SK-N-SH (cell line): ENCODE measurements at regions not wholly inside any gene's neighbourhood (a gene's known extent, or its start where the extent isn't known, plus 50 kb on each side); places are given as distances from the start of the nearest gene placed in this dataset.

ENCODE experiments used
- CTCF ChIA-PET: fragments of 300-600, 350-600 bp; formaldehyde crosslinking; extraction: SDS; loops from one replicate; lab custom pipeline; 2021; lab: Yijun Ruan, JAX
- POLR2A ChIA-PET: fragments of 350-600 bp; sonication (Branson Sonifier 250); formaldehyde crosslinking; extraction: SDS; loops from one replicate; lab custom pipeline; 2020; ENCODE audit warnings: antibody characterized with exemption, inconsistent platforms; lab: Yijun Ruan, JAX
- DNase-seq: peaks from one replicate; pipeline ENCODE4 v3.0.0; 2012
- H2AFZ ChIP-seq: fragments of 200-600 bp; sonication (generic); 2 replicates; pipeline ENCODE4 v1.8.1; 2016; ENCODE audit warnings: antibody characterized with exemption, mild to moderate bottlenecking, low read depth
- H3F3A ChIP-seq: fragments of 200-600 bp; sonication (generic); replicated peaks from 2 replicates; pipeline ENCODE3; 2016; ENCODE audit warnings: antibody characterized with exemption, mild to moderate bottlenecking; ENCODE audit not compliant: insufficient read depth
- H3K27ac ChIP-seq, 2 experiments: fragments of 200-500 bp in 1 of 2; fragments of 200-600 bp in 1 of 2; sonication (Bioruptor generic) in 1 of 2; sonication (generic), shearing (Covaris generic) in 1 of 2; 2 replicates each; pipeline versions ENCODE4 v1.5.1 to v1.6.1; 2014 to 2016; ENCODE audit warnings: low read depth in 2 of 2, inconsistent platforms in 1 of 2, low read length in 1 of 2, mild to moderate bottlenecking in 1 of 2, mixed read lengths in 1 of 2
- H3K27me3 ChIP-seq: fragments of 200-600 bp; sonication (generic), shearing (Covaris generic); 2 replicates; pipeline ENCODE4 v1.6.1; 2016; ENCODE audit warnings: mixed run types; ENCODE audit not compliant: insufficient read depth
- H3K36me3 ChIP-seq, 2 experiments: fragments of 200-500 bp in 1 of 2; fragments of 200-600 bp in 1 of 2; sonication (Bioruptor generic) in 1 of 2; sonication (generic) in 1 of 2; replicated peaks in 1 of 2; 2 replicates each; pipeline versions ENCODE3 to v1.5.1; 2014 to 2016; ENCODE audit warnings: low read length in 1 of 2, mild to moderate bottlenecking in 1 of 2; ENCODE audit not compliant: insufficient read depth in 2 of 2, control insufficient read depth in 1 of 2
- H3K4me1 ChIP-seq, 2 experiments: fragments of 200-500 bp in 1 of 2; fragments of 200-600 bp in 1 of 2; sonication (Bioruptor generic) in 1 of 2; sonication (generic), shearing (Covaris generic) in 1 of 2; 2 replicates each; pipeline versions ENCODE4 v1.5.1 to v1.6.1; 2014 to 2016; ENCODE audit warnings: low read depth in 1 of 2, low read length in 1 of 2, mixed run types in 1 of 2; ENCODE audit not compliant: insufficient read depth in 2 of 2, control insufficient read depth in 1 of 2
- H3K4me2 ChIP-seq: fragments of 200-600 bp; sonication (generic), shearing (Covaris generic); 2 replicates; pipeline ENCODE4 v1.6.1; 2017; ENCODE audit warnings: mixed run types
- H3K4me3 ChIP-seq, 2 experiments: fragments of 200-500 bp in 1 of 2; fragments of 200-600 bp in 1 of 2; sonication (Bioruptor generic) in 1 of 2; sonication (generic), shearing (Covaris generic) in 1 of 2; 2 replicates each; pipeline versions ENCODE4 v1.5.1 to v1.8.1; 2014 to 2016; ENCODE audit warnings: low read depth in 2 of 2, inconsistent platforms in 1 of 2, low read length in 1 of 2, mild to moderate bottlenecking in 1 of 2, mixed read lengths in 1 of 2, moderate library complexity in 1 of 2
- H3K79me2 ChIP-seq: fragments of 200-600 bp; sonication (generic); 2 replicates; pipeline ENCODE4 v1.8.1; 2017; ENCODE audit warnings: mild to moderate bottlenecking; ENCODE audit not compliant: insufficient read depth
- H3K9ac ChIP-seq: fragments of 200-600 bp; sonication (generic); 2 replicates; pipeline ENCODE4 v1.6.1; 2017; ENCODE audit warnings: mixed run types
- H3K9me2 ChIP-seq: fragments of 200-600 bp; sonication (generic); 2 replicates; pipeline ENCODE4 v1.6.1; 2017; ENCODE audit warnings: mixed run types
- H3K9me3 ChIP-seq: fragments of 200-600 bp; sonication (generic); 2 replicates; pipeline ENCODE4 v1.6.1; 2017; ENCODE audit warnings: mixed run types, mild to moderate bottlenecking, moderate library complexity
- H4K20me1 ChIP-seq: fragments of 200-600 bp; sonication (generic); 2 replicates; pipeline ENCODE4 v1.6.1; 2017; ENCODE audit warnings: mild to moderate bottlenecking, mixed run types; ENCODE audit not compliant: insufficient read depth
- JUND ChIP-seq: IDR thresholded peaks from 2 replicates; pipeline ENCODE4 v1.4.0; 2012
- MXI1 ChIP-seq: IDR thresholded peaks from 2 replicates; pipeline ENCODE4 v1.6.1; 2012; ENCODE audit warnings: mild to moderate bottlenecking, low read depth, low read length, improper control_type of control experiment
- NRF1 ChIP-seq: IDR thresholded peaks from 2 replicates; pipeline ENCODE4 v1.6.1; 2012; ENCODE audit warnings: low read depth, mild to moderate bottlenecking, low read length
- POLR2AphosphoS5 ChIP-seq: IDR thresholded peaks from 2 replicates; pipeline ENCODE4 v1.6.1; 2012; ENCODE audit warnings: low read depth, low read length
- RAD21 ChIP-seq: IDR thresholded peaks from 2 replicates; pipeline ENCODE4 v1.6.1; 2012; ENCODE audit warnings: mild to moderate bottlenecking, low read length
- RXRA ChIP-seq: IDR thresholded peaks from 2 replicates; pipeline ENCODE4 v1.4.0; 2012; ENCODE audit warnings: low read depth, mild to moderate bottlenecking, borderline replicate concordance
- SMC3 ChIP-seq: IDR thresholded peaks from 2 replicates; pipeline ENCODE4 v1.6.1; 2012; ENCODE audit warnings: low read depth, low read length, improper control_type of control experiment
- WGBS: methylation state at CpG from one replicate; pipeline ENCODE4 v1.1.6; 2017; ENCODE audit warnings: low lambda C conversion rate; 5-methylcytosine and 5-hydroxymethylcytosine counted together
- TF ChIP-seq, protein P1 (sequence below): IDR thresholded peaks from 2 replicates; pipeline ENCODE4 v1.4.0; 2012; ENCODE audit warnings: low read depth, borderline replicate concordance
- TF ChIP-seq, protein P2 (sequence below): fragments of 150-350 bp; IDR thresholded peaks from 2 replicates; pipeline ENCODE4 v1.6.1; 2017; ENCODE audit warnings: antibody characterized with exemption, low read length, low read depth, borderline replicate concordance
- TF ChIP-seq, protein P3 (sequence below): IDR thresholded peaks from 2 replicates; pipeline ENCODE4 v1.6.1; 2012; ENCODE audit warnings: mild to moderate bottlenecking, low read depth, low read length, moderate library complexity
- TF ChIP-seq, protein P4 (sequence below): IDR thresholded peaks from 2 replicates; pipeline ENCODE4 v1.4.0; 2012; ENCODE audit warnings: low read depth, borderline replicate concordance
- TF ChIP-seq, protein P5 (sequence below): fragments of 150-350 bp; IDR thresholded peaks from 2 replicates; pipeline ENCODE4 v1.6.1; 2016; ENCODE audit warnings: mild to moderate bottlenecking, low read depth, low read length

DNA sequence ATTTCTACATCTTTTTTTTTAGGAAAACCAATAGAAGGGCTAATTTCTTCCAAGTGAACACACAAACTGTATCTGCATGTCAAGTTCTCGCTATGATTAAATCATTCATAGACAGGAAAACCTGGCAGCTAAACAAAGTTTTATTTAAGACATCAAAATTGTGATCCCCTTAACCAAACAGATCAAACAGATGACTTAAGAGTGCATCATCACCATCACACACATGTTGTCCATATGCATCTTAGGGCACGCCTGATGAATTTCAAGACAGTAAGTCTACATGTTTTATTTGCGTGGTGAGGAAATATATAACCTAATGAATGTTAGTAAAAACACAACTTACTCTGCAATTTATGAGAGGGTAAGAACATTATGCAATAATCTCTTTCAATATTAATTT is 317.0 kb upstream of the ANXA10 start:
- Histone ChIP-seq H3K4me3 (no peak overlapping the region), H3K9ac (no peak overlapping the region), H3K27me3 (no peaks in the 10 kb centered on the region), H3K36me3 (no peaks in the 10 kb centered on the region), H2AFZ (no peak overlapping the region), H3K4me2 (no peak overlapping the region), H3K79me2 (no peaks in the 10 kb centered on the region), H4K20me1 (no peaks in the 10 kb centered on the region), H3K9me3 (no peaks in the 10 kb centered on the region), H3K4me1 (no peaks in the 10 kb centered on the region), H3F3A (no peaks in the 10 kb centered on the region), H3K27ac (no peak overlapping the region), H3K9me2 (no peaks in the 10 kb centered on the region; the same call in 1 of the 2 replicates)
- POLR2A ChIA-PET: no interaction called here
- CTCF ChIA-PET: no interaction called here
- TF ChIP-seq SMC3 (no peak), POLR2AphosphoS5 (no peak), RAD21 (no peak), MXI1 (no peak), RXRA (no peak), JUND (no peak), NRF1 (no peak)
- TF ChIP-seq, protein P1, sequence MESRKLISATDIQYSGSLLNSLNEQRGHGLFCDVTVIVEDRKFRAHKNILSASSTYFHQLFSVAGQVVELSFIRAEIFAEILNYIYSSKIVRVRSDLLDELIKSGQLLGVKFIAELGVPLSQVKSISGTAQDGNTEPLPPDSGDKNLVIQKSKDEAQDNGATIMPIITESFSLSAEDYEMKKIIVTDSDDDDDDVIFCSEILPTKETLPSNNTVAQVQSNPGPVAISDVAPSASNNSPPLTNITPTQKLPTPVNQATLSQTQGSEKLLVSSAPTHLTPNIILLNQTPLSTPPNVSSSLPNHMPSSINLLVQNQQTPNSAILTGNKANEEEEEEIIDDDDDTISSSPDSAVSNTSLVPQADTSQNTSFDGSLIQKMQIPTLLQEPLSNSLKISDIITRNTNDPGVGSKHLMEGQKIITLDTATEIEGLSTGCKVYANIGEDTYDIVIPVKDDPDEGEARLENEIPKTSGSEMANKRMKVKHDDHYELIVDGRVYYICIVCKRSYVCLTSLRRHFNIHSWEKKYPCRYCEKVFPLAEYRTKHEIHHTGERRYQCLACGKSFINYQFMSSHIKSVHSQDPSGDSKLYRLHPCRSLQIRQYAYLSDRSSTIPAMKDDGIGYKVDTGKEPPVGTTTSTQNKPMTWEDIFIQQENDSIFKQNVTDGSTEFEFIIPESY: no peak
- TF ChIP-seq, protein P2, sequence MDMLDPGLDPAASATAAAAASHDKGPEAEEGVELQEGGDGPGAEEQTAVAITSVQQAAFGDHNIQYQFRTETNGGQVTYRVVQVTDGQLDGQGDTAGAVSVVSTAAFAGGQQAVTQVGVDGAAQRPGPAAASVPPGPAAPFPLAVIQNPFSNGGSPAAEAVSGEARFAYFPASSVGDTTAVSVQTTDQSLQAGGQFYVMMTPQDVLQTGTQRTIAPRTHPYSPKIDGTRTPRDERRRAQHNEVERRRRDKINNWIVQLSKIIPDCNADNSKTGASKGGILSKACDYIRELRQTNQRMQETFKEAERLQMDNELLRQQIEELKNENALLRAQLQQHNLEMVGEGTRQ: no peak
- TF ChIP-seq, protein P3, sequence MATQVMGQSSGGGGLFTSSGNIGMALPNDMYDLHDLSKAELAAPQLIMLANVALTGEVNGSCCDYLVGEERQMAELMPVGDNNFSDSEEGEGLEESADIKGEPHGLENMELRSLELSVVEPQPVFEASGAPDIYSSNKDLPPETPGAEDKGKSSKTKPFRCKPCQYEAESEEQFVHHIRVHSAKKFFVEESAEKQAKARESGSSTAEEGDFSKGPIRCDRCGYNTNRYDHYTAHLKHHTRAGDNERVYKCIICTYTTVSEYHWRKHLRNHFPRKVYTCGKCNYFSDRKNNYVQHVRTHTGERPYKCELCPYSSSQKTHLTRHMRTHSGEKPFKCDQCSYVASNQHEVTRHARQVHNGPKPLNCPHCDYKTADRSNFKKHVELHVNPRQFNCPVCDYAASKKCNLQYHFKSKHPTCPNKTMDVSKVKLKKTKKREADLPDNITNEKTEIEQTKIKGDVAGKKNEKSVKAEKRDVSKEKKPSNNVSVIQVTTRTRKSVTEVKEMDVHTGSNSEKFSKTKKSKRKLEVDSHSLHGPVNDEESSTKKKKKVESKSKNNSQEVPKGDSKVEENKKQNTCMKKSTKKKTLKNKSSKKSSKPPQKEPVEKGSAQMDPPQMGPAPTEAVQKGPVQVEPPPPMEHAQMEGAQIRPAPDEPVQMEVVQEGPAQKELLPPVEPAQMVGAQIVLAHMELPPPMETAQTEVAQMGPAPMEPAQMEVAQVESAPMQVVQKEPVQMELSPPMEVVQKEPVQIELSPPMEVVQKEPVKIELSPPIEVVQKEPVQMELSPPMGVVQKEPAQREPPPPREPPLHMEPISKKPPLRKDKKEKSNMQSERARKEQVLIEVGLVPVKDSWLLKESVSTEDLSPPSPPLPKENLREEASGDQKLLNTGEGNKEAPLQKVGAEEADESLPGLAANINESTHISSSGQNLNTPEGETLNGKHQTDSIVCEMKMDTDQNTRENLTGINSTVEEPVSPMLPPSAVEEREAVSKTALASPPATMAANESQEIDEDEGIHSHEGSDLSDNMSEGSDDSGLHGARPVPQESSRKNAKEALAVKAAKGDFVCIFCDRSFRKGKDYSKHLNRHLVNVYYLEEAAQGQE: no peak
- TF ChIP-seq, protein P4, sequence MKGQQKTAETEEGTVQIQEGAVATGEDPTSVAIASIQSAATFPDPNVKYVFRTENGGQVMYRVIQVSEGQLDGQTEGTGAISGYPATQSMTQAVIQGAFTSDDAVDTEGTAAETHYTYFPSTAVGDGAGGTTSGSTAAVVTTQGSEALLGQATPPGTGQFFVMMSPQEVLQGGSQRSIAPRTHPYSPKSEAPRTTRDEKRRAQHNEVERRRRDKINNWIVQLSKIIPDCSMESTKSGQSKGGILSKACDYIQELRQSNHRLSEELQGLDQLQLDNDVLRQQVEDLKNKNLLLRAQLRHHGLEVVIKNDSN: no peak
- TF ChIP-seq, protein P5, sequence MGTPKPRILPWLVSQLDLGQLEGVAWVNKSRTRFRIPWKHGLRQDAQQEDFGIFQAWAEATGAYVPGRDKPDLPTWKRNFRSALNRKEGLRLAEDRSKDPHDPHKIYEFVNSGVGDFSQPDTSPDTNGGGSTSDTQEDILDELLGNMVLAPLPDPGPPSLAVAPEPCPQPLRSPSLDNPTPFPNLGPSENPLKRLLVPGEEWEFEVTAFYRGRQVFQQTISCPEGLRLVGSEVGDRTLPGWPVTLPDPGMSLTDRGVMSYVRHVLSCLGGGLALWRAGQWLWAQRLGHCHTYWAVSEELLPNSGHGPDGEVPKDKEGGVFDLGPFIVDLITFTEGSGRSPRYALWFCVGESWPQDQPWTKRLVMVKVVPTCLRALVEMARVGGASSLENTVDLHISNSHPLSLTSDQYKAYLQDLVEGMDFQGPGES: no peak
- WGBS: 23% methylated on average over 3 of the region's 3 CpGs
- no peak for DNase-seq
